H9 (cell line): ENCODE measurements at regions not wholly inside any gene's neighbourhood (a gene's known extent, or its start where the extent isn't known, plus 50 kb on each side); places are given as distances from the start of the nearest gene placed in this dataset.

Source experiments
- DNase-seq: peaks from one replicate; pipeline ENCODE4 v3.0.0-alpha.2; 2017
- H2AFZ ChIP-seq: one replicate; pipeline ENCODE4 v1.6.1; 2013; ENCODE audit warnings: mild to moderate bottlenecking, low read length, control low read depth, moderate library complexity
- H2AK5ac ChIP-seq: 2 replicates; pipeline ENCODE4 v1.6.1; 2013; ENCODE audit warnings: low read length, control low read depth, mixed read lengths; ENCODE audit not compliant: insufficient read length
- H2BK120ac ChIP-seq: one replicate; pipeline ENCODE4 v1.6.1; 2013; ENCODE audit warnings: low read depth, mild to moderate bottlenecking, low read length, control low read depth, inconsistent platforms; ENCODE audit not compliant: poor library complexity, severe bottlenecking
- H2BK12ac ChIP-seq: 2 replicates; pipeline ENCODE4 v1.6.1; 2013; ENCODE audit warnings: low read length, control low read depth, mixed read lengths, low read depth; ENCODE audit not compliant: insufficient read length
- H2BK15ac ChIP-seq: 2 replicates; pipeline ENCODE4 v1.6.1; 2013; ENCODE audit warnings: low read depth, low read length, control low read depth
- H2BK20ac ChIP-seq: one replicate; pipeline ENCODE4 v1.6.1; 2013; ENCODE audit warnings: low read depth, mild to moderate bottlenecking, low read length, control low read depth, inconsistent platforms; ENCODE audit not compliant: poor library complexity, severe bottlenecking
- H2BK5ac ChIP-seq: 2 replicates; pipeline ENCODE4 v1.6.1; 2013; ENCODE audit warnings: low read length, control low read depth, mixed read lengths; ENCODE audit not compliant: insufficient read length
- H3K14ac ChIP-seq: 2 replicates; pipeline ENCODE4 v1.6.1; 2013; ENCODE audit warnings: low read length, control low read depth; ENCODE audit not compliant: insufficient read depth
- H3K18ac ChIP-seq: 2 replicates; pipeline ENCODE4 v1.6.1; 2013; ENCODE audit warnings: low read depth, mild to moderate bottlenecking, mixed read lengths, low read length, control low read depth; ENCODE audit not compliant: insufficient read length
- H3K23ac ChIP-seq: 2 replicates; pipeline ENCODE4 v1.6.1; 2013; ENCODE audit warnings: low read length, control low read depth, mixed read lengths, low read depth; ENCODE audit not compliant: insufficient read length
- H3K23me2 ChIP-seq: 2 replicates; pipeline ENCODE4 v1.6.1; 2013; ENCODE audit warnings: low read depth, mild to moderate bottlenecking, mixed read lengths, low read length, control low read depth; ENCODE audit not compliant: insufficient read length, poor library complexity, severe bottlenecking
- H3K27ac ChIP-seq: 2 replicates; pipeline ENCODE4 v1.5.1; 2013; ENCODE audit warnings: low read length, control low read depth, mixed read lengths, low read depth; ENCODE audit not compliant: insufficient read length
- H3K27me3 ChIP-seq: 2 replicates; pipeline ENCODE4 v1.6.1; 2013; ENCODE audit warnings: low read length, control low read depth, inconsistent platforms; ENCODE audit not compliant: insufficient read depth
- H3K4ac ChIP-seq: 2 replicates; pipeline ENCODE4 v1.6.1; 2013; ENCODE audit warnings: low read depth, mild to moderate bottlenecking, control low read depth, inconsistent platforms, low read length, moderate library complexity
- H3K4me1 ChIP-seq: 2 replicates; pipeline ENCODE4 v1.6.1; 2013; ENCODE audit warnings: low read length, control low read depth, inconsistent platforms; ENCODE audit not compliant: insufficient read depth
- H3K4me2 ChIP-seq: 2 replicates; pipeline ENCODE4 v1.6.1; 2013; ENCODE audit warnings: low read length, control low read depth, mixed read lengths; ENCODE audit not compliant: insufficient read length, insufficient read depth
- H3K56ac ChIP-seq: 2 replicates; pipeline ENCODE4 v1.6.1; 2013; ENCODE audit warnings: low read depth, mild to moderate bottlenecking, mixed read lengths, low read length, control low read depth; ENCODE audit not compliant: insufficient read length
- H3K79me1 ChIP-seq: 2 replicates; pipeline ENCODE4 v1.6.1; 2013; ENCODE audit warnings: low read depth, mild to moderate bottlenecking, moderate library complexity, low read length, control low read depth, inconsistent platforms; ENCODE audit not compliant: insufficient read depth, poor library complexity, severe bottlenecking
- H3K79me2 ChIP-seq: 2 replicates; pipeline ENCODE4 v1.6.1; 2013; ENCODE audit warnings: low read length, control low read depth, inconsistent platforms; ENCODE audit not compliant: insufficient read depth
- H3K9ac ChIP-seq: 2 replicates; pipeline ENCODE4 v1.6.1; 2013; ENCODE audit warnings: low read length, control low read depth, mixed read lengths; ENCODE audit not compliant: insufficient read length; ENCODE audit errors: extremely low read depth
- H3K9me3 ChIP-seq: one replicate; pipeline ENCODE4 v1.6.1; 2013; ENCODE audit warnings: low read depth, low read length, inconsistent platforms; ENCODE audit not compliant: control insufficient read depth
- H3T11ph ChIP-seq: one replicate; pipeline ENCODE4 v1.6.1; 2013; ENCODE audit warnings: mild to moderate bottlenecking, low read length, control low read depth, inconsistent platforms
- H4K20me1 ChIP-seq: one replicate; pipeline ENCODE4 v1.6.1; 2013; ENCODE audit not compliant: control insufficient read depth, insufficient read length, insufficient read depth
- H4K5ac ChIP-seq: 2 replicates; pipeline ENCODE4 v1.6.1; 2013; ENCODE audit warnings: low read depth, mild to moderate bottlenecking, mixed read lengths, low read length, control low read depth; ENCODE audit not compliant: insufficient read length
- H4K8ac ChIP-seq: replicated peaks from 2 replicates; pipeline ENCODE4 v1.6.1; 2013; ENCODE audit warnings: low read length, control low read depth, mixed read lengths, low read depth; ENCODE audit not compliant: insufficient read length
- H4K91ac ChIP-seq: 2 replicates; pipeline ENCODE4 v1.6.1; 2013; ENCODE audit warnings: low read depth, mild to moderate bottlenecking, moderate library complexity, mixed read lengths, low read length, control low read depth; ENCODE audit not compliant: insufficient read length
- H3K27ac Mint-ChIP-seq, 3 experiments: 2 replicates in 2 of 3; 3 replicates in 1 of 3; pipeline ENCODE4 v1.8.0; 2020 to 2021; ENCODE audit warnings: mixed read lengths in 3 of 3, mild to moderate bottlenecking in 1 of 3, moderate library complexity in 1 of 3
- H3K27me3 Mint-ChIP-seq: 2 replicates; pipeline ENCODE4 v1.8.0; 2021; ENCODE audit warnings: low read depth, mild to moderate bottlenecking, moderate library complexity, mixed read lengths
- H3K36me3 Mint-ChIP-seq, 3 experiments: 2 replicates in 2 of 3; 3 replicates in 1 of 3; pipeline ENCODE4 v1.8.0; 2020 to 2021; ENCODE audit warnings: low read depth in 3 of 3, mixed read lengths in 3 of 3; ENCODE audit not compliant: insufficient read depth in 1 of 3
- H3K4me1 Mint-ChIP-seq, 2 experiments: 2 replicates each; pipeline ENCODE4 v1.8.0; 2020; ENCODE audit warnings: mixed read lengths in 2 of 2
- H3K4me3 Mint-ChIP-seq, 2 experiments: 2 replicates in 1 of 2; 3 replicates in 1 of 2; pipeline ENCODE4 v1.8.0; 2020 to 2021; ENCODE audit warnings: mild to moderate bottlenecking in 2 of 2, mixed read lengths in 2 of 2, moderate library complexity in 1 of 2
- H3K9me3 Mint-ChIP-seq, 2 experiments: 2 replicates in 1 of 2; 3 replicates in 1 of 2; pipeline ENCODE4 v1.8.0; 2020; ENCODE audit warnings: mild to moderate bottlenecking in 2 of 2, mixed read lengths in 2 of 2, moderate library complexity in 1 of 2
- WGBS: extraction: QIAGEN DNeasy Blood & Tissue Kit; methylation state at CpG from one replicate; pipeline ENCODE4 v1.1.7; 2013; ENCODE audit warnings: missing lambda C conversion rate, low lambda C conversion rate, mixed read lengths; ENCODE audit not compliant: insufficient read length; ENCODE audit errors: extremely low coverage; 5-methylcytosine and 5-hydroxymethylcytosine counted together
- TF ChIP-seq, protein P1 (sequence below): fragments of 200-600 bp; sonication (generic); conservative IDR thresholded peaks from 3 replicates; pipeline ENCODE4 v1.8.0; 2021; ENCODE audit warnings: antibody characterized with exemption, mild to moderate bottlenecking

DNA sequence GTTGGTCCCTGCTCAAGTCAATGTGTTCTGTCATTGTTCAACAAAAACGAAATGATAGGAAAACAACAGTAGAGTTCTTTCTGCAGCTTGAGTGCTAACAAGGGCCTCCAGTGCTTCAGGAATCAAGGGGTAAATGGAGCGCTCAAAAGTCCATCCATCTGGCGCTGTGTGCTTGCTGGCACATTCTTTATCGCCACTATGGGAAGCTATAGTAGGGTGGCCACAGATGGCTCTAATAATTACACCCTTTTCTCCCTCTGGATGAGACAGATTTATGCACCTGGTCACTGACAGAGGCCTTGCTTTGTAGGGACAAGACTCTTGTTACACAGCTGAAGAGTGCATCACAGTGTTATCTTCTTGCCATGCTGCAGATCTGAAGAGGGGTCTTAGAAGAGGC, 136.0 kb downstream of the GDAP2 start:
- H3K4me3 Mint-ChIP-seq: no peak overlapping the region
- Histone ChIP-seq H3K23me2 (no peaks in the 10 kb centered on the region), H4K8ac (no peak overlapping the region), H3T11ph (no peak overlapping the region), H3K18ac (no peak overlapping the region), H4K91ac (no peak overlapping the region), H3K14ac (no peak overlapping the region), H3K79me2 (no peaks in the 10 kb centered on the region), H2AK5ac (no peak overlapping the region), H4K5ac (no peak overlapping the region), H3K23ac (no peak overlapping the region), H3K27me3 (no peaks in the 10 kb centered on the region), H2BK120ac (no peak overlapping the region), H3K4me2 (no peak overlapping the region), H3K27ac (no peak overlapping the region), H2BK12ac (no peak overlapping the region), H2BK15ac (no peak overlapping the region), H3K9me3 (no peaks in the 10 kb centered on the region), H4K20me1 (no peaks in the 10 kb centered on the region), H3K79me1 (no peaks in the 10 kb centered on the region), H2BK5ac (no peak overlapping the region), H3K4me1 (no peaks in the 10 kb centered on the region), H2BK20ac (no peak overlapping the region), H2AFZ (no peak overlapping the region), H3K9ac (no peak overlapping the region), H3K4ac (no peak overlapping the region), H3K56ac (no peak overlapping the region)
- TF ChIP-seq, protein P1, sequence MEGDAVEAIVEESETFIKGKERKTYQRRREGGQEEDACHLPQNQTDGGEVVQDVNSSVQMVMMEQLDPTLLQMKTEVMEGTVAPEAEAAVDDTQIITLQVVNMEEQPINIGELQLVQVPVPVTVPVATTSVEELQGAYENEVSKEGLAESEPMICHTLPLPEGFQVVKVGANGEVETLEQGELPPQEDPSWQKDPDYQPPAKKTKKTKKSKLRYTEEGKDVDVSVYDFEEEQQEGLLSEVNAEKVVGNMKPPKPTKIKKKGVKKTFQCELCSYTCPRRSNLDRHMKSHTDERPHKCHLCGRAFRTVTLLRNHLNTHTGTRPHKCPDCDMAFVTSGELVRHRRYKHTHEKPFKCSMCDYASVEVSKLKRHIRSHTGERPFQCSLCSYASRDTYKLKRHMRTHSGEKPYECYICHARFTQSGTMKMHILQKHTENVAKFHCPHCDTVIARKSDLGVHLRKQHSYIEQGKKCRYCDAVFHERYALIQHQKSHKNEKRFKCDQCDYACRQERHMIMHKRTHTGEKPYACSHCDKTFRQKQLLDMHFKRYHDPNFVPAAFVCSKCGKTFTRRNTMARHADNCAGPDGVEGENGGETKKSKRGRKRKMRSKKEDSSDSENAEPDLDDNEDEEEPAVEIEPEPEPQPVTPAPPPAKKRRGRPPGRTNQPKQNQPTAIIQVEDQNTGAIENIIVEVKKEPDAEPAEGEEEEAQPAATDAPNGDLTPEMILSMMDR: no peak
- no peaks in the 10 kb centered on the region for H3K27me3 Mint-ChIP-seq
- no peaks in the 10 kb centered on the region for H3K4me1 Mint-ChIP-seq
- WGBS: no CpG with 5 or more reads among the region's 4 CpGs
- no peak overlapping the region for H3K27ac Mint-ChIP-seq
- DNase-seq: no peak
- peaks cover 0 to 5% of the 10 kb centered on the region in 2 experiments; a peak in 2 of 5 replicates for H3K9me3 Mint-ChIP-seq
- H3K36me3 Mint-ChIP-seq: no peaks in the 10 kb centered on the region
